HG02938 (cell line): ENCODE measurements at regions not wholly inside any gene's neighbourhood (a gene's known extent, or its start where the extent isn't known, plus 50 kb on each side); places are given as distances from the start of the nearest gene placed in this dataset.

Experiments used
- ATAC-seq: cut with Tn5 transposase; IDR thresholded peaks from one replicate; pipeline ENCODE4 v1.9.1; 2021; ENCODE audit warnings: mild to moderate bottlenecking, moderate library complexity; ENCODE audit not compliant: unreplicated experiment

GRCh38 chr6:144646093-144647056 is 361.2 kb downstream of the UTRN start:
- ATAC-seq = no peak

- ATAC-seq = no peak
Observed at GRCh38 chr6:144647406-144647964, 362.4 kb downstream of the UTRN start.

GRCh38 chr6:144647971-144648651 is 363.0 kb downstream of the UTRN start:
- ATAC-seq = no peak

- no peak for ATAC-seq
Observed at GRCh38 chr6:144649085-144649484, 363.9 kb downstream of the UTRN start.

GRCh38 chr6:144651234-144651633 is 366.1 kb downstream of the UTRN start:
- no peak for ATAC-seq

- ATAC-seq = no peak
Observed at GRCh38 chr6:144652292-144652891, 367.3 kb downstream of the UTRN start.

- ATAC-seq = peak; percentile 95
Observed at GRCh38 chr6:144653885-144654505, 368.9 kb downstream of the UTRN start.

- ATAC-seq = no peak
Observed at GRCh38 chr6:144654506-144654905, 369.4 kb downstream of the UTRN start.

GRCh38 chr6:144655376-144655775 is 370.2 kb downstream of the UTRN start:
- ATAC-seq = no peak

GRCh38 chr6:144657691-144658090 is 372.6 kb downstream of the UTRN start:
- no peak for ATAC-seq

- ATAC-seq = peak; percentile 90
Observed at GRCh38 chr6:144659202-144660182, 374.4 kb downstream of the UTRN start.

- no peak for ATAC-seq
Observed at GRCh38 chr6:144660561-144661115, 375.5 kb downstream of the UTRN start.

GRCh38 chr6:144661116-144661806 is 376.1 kb downstream of the UTRN start:
- no peak for ATAC-seq

- no peak for ATAC-seq
Observed at GRCh38 chr6:144662812-144663365, 377.8 kb downstream of the UTRN start.

- ATAC-seq = no peak
Observed at GRCh38 chr6:144664281-144664680, 379.1 kb downstream of the UTRN start.

- ATAC-seq = no peak
Observed at GRCh38 chr6:144664947-144665346, 379.8 kb downstream of the UTRN start.

GRCh38 chr6:144665932-144666450 is 380.9 kb downstream of the UTRN start:
- no peak for ATAC-seq

- no peak for ATAC-seq
Observed at GRCh38 chr6:144666781-144667180, 381.6 kb downstream of the UTRN start.
